ENCODE measurements at regions not wholly inside any gene's neighbourhood (a gene's known extent, or its start where the extent isn't known, plus 50 kb on each side); places are given as distances from the start of the nearest gene placed in this dataset.

GRCh38 chr22:47377926-47378560, 615.6 kb downstream of the TBC1D22A start:
- H3K4me3 ChIP-seq (ENCODE audit: insufficient read depth, low read depth, low read length) = no peak overlapping the region
- no peaks in the 10 kb centered on the region for H3K27me3 ChIP-seq (ENCODE audit: control insufficient read depth, insufficient read depth, low read length)
- no peaks in the 10 kb centered on the region for H3K36me3 ChIP-seq (replicated peaks; ENCODE audit: control insufficient read depth, insufficient read depth, low read length)
- DNase-seq = no peak

DNA sequence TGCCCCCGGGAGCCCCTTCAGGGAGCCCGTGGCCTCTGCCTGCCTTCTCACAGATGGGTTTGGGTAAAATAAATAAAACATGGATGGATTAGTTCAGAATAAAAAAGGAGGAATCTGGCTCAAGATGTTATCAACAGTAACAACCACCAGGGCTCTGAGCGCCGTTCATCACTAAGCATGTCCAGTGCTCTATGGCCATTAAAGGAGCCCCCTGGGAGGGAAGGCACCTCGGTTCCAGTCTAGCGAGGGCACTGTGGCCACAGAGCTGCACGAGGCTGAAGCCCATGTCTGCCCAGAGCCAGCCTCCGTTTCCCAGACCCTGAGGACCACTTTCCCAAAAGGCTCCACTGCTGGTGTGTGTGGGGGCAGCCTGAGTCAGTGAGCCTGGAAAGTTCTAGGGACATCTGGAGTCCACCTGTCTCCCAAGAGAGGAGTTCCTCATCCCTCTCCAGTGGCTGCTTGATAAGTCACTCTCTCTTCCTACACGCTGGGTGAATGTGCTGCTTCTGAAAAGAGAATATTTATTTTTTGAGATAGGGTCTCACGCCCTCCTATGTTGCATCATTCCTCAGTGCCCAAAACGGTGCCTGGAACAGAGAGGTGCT, 614.6 kb downstream of the TBC1D22A start:
- H3K4me3 ChIP-seq (ENCODE audit: insufficient read depth, low read depth, low read length) = no peak overlapping the region
- H3K36me3 ChIP-seq (replicated peaks; ENCODE audit: control insufficient read depth, insufficient read depth, low read length) = no peaks in the 10 kb centered on the region
- DNase-seq = no peak
- H3K27me3 ChIP-seq (ENCODE audit: control insufficient read depth, insufficient read depth, low read length) = no peaks in the 10 kb centered on the region

DNA sequence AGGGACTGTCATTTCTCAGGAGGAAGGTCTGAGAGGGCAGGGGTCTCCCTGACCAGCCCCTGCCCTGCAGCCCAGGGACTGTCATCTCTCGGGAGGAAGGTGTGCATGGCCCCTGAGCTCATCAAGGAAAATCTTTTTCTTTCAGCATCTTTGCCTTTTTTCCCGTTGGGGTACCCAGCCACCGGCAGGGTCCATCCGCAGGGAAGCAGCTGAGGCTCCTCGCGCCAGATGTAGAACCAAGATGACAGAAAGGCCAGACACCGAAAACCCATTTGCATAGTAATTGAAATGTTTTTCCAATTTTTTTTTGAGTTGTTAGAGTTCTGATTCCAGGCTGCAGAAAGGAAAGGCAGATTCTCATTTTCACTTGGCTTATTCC, 613.9 kb downstream of the TBC1D22A start:
- H3K36me3 ChIP-seq (replicated peaks; ENCODE audit: control insufficient read depth, insufficient read depth, low read length) = no peaks in the 10 kb centered on the region
- H3K27me3 ChIP-seq (ENCODE audit: control insufficient read depth, insufficient read depth, low read length) = no peaks in the 10 kb centered on the region
- H3K4me3 ChIP-seq (ENCODE audit: insufficient read depth, low read depth, low read length) = no peak overlapping the region
- no peak for DNase-seq

DNA sequence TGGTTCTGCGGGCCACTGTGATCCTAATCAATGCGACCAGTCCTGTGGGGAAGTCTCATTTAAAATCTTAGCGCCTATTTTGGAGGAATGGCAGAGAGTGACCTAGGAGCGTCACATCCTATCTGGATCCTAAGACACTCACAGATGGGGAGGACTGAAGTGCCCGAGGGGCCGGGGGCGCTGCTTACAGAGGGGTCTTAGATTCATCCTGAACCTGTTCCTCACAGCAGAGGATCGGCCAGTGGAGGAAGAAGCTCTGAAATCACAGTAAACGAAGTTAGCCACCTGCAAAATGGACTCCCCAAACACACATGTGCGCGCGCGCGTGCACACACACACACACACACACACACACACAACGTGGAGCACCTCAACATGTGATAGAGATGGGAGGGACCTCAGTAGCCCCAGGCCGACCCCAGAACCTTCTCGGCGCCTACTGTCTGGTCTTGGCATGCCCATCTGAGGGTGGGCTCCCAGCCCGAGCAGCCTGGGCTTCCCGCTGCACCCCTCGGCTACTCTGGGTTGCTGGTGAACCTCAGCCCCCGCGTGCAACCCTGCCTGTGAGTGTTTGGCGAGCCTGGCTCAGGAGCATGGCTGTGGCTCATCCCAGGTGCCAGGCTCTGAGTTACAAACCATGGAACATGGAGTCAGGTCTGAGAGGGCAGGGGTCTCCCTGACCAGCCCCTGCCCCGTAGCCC, 613.3 kb downstream of the TBC1D22A start:
- Histone ChIP-seq H3K36me3 (replicated peaks; ENCODE audit: control insufficient read depth, insufficient read depth, low read length) (no peaks in the 10 kb centered on the region), H3K4me3 (ENCODE audit: insufficient read depth, low read depth, low read length) (no peak overlapping the region), H3K27me3 (ENCODE audit: control insufficient read depth, insufficient read depth, low read length) (no peaks in the 10 kb centered on the region)
- no peak for DNase-seq

DNA sequence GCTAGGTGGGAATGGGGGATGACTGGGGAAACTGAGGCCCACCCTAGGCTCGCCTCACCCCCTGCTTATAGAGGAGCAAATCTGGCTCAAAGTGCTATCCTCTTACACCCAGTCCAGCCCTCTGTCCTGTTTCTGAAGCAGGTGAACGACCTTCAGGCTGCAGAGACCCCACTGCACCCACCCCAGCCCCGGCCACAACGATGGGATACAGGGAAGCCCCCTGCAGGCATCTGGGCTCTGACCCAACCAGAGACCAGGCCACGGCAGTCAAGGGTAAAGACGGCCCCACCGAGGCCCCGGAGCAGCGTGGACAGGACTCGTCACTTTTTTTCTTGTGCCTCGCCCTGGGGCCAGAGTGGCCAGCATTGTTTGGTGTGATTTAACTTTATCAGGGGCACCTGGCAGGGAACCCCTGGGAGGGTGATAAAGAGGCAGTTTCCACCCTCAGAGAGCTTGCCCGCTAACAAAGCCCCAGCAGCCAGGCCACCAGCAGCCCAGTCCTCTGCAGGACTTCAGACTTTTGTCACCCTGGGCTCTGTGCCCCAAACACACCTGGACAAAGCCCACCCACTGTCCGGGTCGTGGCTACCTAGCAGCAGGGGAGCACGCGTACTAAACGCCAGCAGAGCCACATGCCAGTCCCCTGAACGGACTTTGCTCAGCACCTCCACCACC, 612.6 kb downstream of the TBC1D22A start:
- Histone ChIP-seq H3K36me3 (replicated peaks; ENCODE audit: control insufficient read depth, insufficient read depth, low read length) (no peaks in the 10 kb centered on the region), H3K4me3 (ENCODE audit: insufficient read depth, low read depth, low read length) (no peak overlapping the region), H3K27me3 (ENCODE audit: control insufficient read depth, insufficient read depth, low read length) (no peaks in the 10 kb centered on the region)
- DNase-seq = no peak

GRCh38 chr22:47374273-47374771, 611.9 kb downstream of the TBC1D22A start:
- no peak for DNase-seq
- Histone ChIP-seq H3K36me3 (replicated peaks; ENCODE audit: control insufficient read depth, insufficient read depth, low read length) (no peaks in the 10 kb centered on the region), H3K27me3 (ENCODE audit: control insufficient read depth, insufficient read depth, low read length) (no peaks in the 10 kb centered on the region), H3K4me3 (ENCODE audit: insufficient read depth, low read depth, low read length) (no peak overlapping the region)

DNA sequence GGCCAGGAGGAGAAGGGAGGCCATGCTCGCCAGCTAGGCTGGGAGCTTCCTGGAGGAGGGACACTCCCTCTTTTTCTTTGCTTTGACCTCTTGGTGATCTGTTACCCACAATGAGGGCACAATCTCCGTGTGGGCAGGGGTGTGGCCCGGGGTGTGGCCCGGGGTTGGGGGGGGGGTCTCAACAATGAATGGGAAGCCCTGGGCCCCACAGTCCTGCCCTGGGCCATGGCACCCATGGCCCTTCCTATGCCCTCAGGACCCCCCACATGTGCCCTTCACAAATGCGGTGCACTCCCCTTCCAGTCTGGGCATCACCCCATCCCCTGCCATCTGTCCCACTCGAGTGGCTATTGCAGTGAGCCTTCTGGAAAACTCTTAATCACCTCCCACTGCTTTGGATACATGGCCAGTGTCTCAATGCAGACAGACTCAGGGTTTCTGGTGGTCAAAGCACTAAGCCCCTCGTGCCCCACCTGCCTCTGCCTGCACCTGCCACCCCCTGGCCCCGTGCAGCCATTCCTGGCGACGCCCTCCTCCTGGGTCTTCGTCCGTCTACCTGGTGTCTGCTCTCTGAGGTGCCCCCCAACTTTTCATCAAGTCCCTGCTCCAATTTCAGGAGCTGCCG, 611.3 kb downstream of the TBC1D22A start:
- H3K4me3 ChIP-seq (ENCODE audit: insufficient read depth, low read depth, low read length) = no peak overlapping the region

GRCh38 chr22:47372596-47373385, 610.3 kb downstream of the TBC1D22A start:
- Histone ChIP-seq H3K36me3 (replicated peaks; ENCODE audit: control insufficient read depth, insufficient read depth, low read length) (no peaks in the 10 kb centered on the region), H3K4me3 (ENCODE audit: insufficient read depth, low read depth, low read length) (no peak overlapping the region), H3K27me3 (ENCODE audit: control insufficient read depth, insufficient read depth, low read length) (no peaks in the 10 kb centered on the region)
- DNase-seq = no peak

More for the DNA sequence above, 611.3 kb downstream of the TBC1D22A start:
- Histone ChIP-seq H3K36me3 (replicated peaks; ENCODE audit: control insufficient read depth, insufficient read depth, low read length) (no peaks in the 10 kb centered on the region), H3K27me3 (ENCODE audit: control insufficient read depth, insufficient read depth, low read length) (no peaks in the 10 kb centered on the region)
- no peak for DNase-seq

- DNase-seq = no peak
- no peak overlapping the region for H3K4me3 ChIP-seq (ENCODE audit: insufficient read depth, low read depth, low read length)
- no peaks in the 10 kb centered on the region for H3K36me3 ChIP-seq (replicated peaks; ENCODE audit: control insufficient read depth, insufficient read depth, low read length)
- no peaks in the 10 kb centered on the region for H3K27me3 ChIP-seq (ENCODE audit: control insufficient read depth, insufficient read depth, low read length)
Observed at GRCh38 chr22:47372111-47372581, 609.7 kb downstream of the TBC1D22A start.

DNA sequence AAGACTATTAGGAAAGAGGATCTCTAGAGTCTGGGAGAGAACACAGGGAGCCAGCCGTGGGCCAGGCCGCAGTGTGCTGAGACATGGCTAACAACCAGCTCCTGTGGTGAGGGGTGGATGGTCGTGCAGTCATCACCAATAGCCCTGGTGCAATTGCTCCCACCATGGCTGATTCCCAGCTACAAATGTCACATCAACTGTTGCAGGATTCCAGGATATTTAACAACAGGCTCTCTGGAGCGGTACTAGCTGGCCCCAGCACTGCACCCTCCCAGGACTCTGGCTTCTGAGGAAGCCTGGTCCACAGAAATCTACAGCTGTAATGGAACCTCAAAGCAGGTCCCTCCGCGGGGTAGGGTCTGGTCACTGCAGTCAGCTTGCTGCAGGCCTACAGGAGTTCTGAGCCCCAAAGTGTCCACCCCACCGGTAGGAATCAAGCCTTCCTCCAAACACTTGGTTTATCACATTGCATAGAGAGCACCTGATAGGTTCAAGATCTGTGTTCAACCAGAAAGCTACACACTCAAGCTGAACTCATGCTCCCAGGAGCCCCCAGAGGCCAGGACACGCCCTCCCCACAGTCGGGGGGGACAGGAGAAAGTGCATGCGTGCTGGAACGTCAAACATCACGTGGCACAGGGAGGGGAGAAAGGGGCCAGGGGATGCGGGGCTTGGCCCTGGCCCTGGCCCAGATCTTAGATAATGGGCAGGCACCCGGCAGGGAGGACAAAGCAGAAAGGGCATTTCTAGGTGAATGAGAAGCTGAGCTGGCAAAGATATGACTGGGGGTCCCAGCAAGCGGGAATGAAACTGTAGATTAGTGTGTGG, 609.0 kb downstream of the TBC1D22A start:
- DNase-seq = no peak
- Histone ChIP-seq H3K27me3 (ENCODE audit: control insufficient read depth, insufficient read depth, low read length) (no peaks in the 10 kb centered on the region), H3K36me3 (replicated peaks; ENCODE audit: control insufficient read depth, insufficient read depth, low read length) (no peaks in the 10 kb centered on the region), H3K4me3 (ENCODE audit: insufficient read depth, low read depth, low read length) (no peak overlapping the region)

- no peak for DNase-seq
- Histone ChIP-seq H3K36me3 (replicated peaks; ENCODE audit: control insufficient read depth, insufficient read depth, low read length) (no peaks in the 10 kb centered on the region), H3K4me3 (ENCODE audit: insufficient read depth, low read depth, low read length) (no peak overlapping the region), H3K27me3 (ENCODE audit: control insufficient read depth, insufficient read depth, low read length) (no peaks in the 10 kb centered on the region)
Observed at GRCh38 chr22:47370448-47371262, 608.2 kb downstream of the TBC1D22A start.

DNA sequence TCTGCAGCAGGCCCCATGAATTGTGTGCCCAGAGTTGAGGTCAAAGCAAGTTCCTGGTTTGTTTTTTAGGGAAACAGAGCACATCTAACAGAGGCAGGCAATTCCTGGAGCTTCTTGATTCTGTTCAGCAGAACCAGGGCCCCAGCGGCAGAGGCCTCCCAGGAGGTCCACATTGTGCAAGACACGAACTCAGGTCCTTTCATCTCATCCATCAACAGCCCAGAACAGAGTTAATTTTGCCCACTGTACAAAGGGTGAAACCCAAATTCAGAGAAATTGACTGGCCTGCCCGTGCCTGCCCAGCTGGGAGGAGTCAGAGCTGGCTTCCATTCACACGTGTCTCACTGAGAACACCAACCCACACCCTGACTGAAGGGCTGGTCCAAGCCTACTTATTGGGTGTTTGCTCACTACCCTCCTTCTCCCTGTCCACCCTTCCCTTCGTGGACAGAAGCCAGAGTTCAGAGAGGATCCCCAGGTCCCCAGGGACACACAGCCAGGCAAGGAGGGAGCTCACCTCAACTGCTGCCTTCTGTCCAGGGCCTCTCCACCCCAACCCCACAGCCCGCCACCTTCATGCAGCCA, 607.1 kb downstream of the TBC1D22A start:
- DNase-seq = no peak
- Histone ChIP-seq H3K27me3 (ENCODE audit: control insufficient read depth, insufficient read depth, low read length) (no peaks in the 10 kb centered on the region), H3K4me3 (ENCODE audit: insufficient read depth, low read depth, low read length) (no peak overlapping the region), H3K36me3 (replicated peaks; ENCODE audit: control insufficient read depth, insufficient read depth, low read length) (no peaks in the 10 kb centered on the region)

Data from H7 (cell line).